GM18520 (cell line): ENCODE measurements at regions not wholly inside any gene's neighbourhood (a gene's known extent, or its start where the extent isn't known, plus 50 kb on each side); places are given as distances from the start of the nearest gene placed in this dataset.
"Not testable (repeated sequence)": the region's sequence is repeated elsewhere in the genome, so short reads cannot be mapped to it uniquely, and the experiment has no call there.

Source experiments
- ATAC-seq: cut with Tn5 transposase; IDR thresholded peaks from one replicate; pipeline ENCODE4 v1.9.1; 2021; ENCODE audit not compliant: unreplicated experiment

DNA sequence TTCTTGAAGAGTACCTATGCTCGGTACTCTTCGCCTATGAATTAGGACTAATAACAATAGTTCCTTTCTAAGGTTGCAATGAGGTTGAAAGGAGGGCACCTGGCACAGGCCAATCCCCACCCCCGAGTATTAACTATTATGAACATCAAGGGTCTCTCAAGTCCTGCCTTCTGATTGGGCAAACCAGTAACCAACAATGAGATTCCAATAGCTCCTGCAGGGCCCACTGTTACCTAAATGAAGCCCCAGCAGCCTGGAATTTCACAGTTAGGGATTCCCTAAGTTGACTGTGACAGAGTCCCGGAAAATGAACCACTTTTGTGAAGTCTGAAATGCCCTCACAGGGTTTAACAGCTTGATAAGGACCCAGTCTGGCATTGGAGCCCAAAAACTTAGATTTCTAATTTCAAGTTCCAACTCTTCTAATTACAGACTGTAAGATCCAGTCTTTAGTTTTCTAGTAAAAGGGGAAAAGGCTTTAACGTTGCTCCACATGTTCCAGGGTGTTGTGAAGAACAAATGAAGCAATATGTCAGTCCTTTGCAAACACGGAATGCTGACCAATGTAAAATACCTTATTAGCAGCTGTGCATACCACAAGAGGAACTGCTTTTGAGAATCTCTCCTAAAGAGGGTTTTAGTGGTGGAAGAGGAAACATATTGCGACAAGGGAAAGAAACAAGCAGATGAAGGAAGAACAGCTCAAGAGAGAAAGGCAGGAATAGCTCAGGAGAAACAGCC, 277.7 kb upstream of the MAP2 start:
- ATAC-seq = no peak

DNA sequence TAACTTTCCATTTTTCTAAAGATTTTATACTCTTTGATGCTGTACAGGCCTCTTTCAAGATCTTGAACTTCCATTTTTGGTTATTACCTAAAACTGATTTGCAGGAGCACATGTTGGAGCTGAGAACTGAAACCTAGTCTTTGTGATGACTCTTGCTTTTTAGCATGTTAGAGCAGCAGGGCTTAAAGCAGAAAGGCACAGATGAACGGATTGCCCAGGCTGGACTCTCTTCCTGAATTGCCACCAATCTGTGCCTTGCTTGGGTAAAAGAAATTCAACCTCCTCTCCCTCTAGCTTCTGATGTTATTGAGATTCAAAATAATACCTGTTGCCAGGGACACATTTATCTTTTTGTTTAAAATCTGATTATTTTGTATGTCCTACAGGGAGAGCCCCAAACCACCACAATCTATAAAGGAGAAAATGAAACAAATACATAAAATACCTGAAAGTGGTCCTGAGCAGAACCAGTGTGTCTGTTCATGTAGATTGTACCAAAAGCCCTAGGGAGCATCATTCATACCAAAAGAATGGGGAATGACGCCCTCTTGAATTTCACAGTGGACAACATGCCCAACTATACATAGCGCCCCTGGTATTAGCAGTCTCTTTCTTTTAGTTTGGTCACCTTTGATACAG, 277.0 kb upstream of the MAP2 start:
- ATAC-seq = no peak

DNA sequence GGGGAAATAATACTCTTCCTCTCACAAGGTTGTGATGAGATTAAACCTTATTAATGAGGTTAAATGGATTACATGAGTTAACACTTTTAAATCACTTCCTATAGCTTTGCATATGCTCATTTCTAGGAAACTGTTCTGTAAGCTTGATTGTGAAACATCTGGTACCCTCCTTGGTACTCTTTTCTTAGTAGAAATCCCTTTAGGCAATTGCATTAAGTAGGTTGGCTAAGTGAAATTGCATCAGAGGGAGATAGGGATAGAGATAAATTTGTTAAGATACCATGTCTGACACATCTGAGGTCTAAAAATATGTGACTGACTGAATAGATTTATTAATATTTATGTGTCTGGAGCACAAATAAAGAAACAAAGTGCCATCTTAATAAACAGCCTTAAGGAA, 275.9 kb upstream of the MAP2 start:
- ATAC-seq = no peak

DNA sequence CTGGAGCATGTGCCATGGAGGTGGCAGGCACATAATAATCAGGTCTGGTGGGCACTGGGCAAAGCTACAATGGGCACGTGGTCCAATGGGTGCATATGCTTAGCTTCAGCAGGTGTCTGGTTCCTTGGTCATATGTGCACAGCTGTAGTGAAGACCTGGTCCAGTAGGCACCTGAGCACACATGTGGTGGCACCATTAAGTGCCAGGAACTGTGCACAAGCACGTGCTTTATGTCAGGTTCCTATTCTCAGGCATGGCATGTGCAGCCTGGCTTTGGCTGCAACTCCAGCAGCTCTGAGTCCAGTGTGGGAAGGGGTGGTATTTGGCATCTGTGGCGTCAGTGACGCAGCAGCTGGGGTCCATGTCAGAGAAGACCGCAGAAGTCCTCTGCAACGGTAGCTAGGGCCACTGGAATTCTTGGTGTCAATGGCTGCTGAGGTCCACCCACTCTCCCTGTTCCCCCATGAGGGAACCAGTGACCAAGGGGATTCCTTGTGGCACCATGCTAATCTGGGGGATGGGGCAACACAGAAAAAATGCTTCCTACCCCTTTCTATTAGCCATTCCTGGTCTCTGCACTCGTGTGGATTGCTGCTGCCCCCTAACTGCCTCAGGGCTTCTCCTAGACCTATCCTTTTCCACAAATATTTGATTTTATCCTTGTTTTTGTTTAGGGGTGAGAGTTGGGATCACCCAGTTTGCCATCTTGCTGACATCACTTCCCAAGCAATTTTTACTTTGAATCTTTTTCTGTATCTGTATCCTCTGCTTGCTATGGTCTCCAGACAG, 262.9 kb upstream of the MAP2 start:
- ATAC-seq = no peak

DNA sequence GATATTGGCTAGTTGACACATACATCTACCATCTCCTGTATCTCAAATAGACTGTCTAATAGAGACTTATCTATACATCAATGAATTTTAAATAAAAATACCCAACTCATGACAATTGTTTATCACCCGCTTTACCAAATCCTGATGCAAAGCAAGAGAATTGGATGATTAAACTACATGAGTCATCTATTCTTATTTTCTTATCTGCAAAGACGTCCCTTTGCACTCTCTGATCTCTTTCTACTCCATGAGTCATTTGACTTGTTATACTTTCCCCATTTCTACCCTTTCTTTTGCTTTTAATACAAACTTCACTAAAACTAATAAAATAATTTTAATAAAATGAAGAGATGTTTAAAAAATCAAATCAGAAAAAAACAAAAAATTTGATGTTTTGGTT, 261.7 kb upstream of the MAP2 start:
- no peak for ATAC-seq

DNA sequence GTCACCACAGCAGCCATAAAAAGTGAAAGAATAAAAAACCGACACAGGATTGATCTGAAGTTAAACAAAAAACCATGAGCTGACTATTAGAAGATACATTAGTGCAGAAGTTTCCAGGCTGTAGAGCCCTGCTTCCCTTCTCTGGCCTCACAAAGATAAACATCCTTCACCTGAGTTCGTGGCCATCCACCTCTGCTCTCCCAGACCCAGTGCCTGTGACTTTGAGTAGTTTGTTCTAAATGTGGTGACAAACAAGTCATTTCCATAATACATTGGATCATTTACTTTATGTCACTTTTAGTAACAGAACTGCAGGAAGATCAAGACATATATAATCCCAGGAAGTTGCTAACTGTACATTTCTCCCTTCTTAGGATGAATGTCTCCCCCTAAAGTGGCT, 241.9 kb upstream of the MAP2 start:
- no peak for ATAC-seq

DNA sequence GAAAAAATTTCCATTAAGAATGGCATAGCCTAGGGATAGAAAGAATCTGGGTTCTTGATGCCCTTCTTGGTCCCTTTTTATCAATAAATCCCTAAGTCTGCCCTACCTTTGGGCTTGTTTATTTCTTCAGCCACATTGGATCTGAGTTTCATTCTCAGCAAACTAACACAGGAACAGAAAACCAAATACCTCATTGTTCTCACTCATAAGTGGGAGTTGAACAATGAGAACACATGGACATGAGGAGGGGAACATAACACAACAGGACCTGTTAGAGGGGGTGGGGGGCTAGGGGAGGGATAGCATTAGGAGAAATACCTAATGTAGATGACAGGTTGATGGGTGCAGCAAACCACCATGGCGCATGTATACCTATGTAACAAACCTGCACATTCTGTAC, 237.0 kb upstream of the MAP2 start:
- not testable (repeated sequence) for ATAC-seq

DNA sequence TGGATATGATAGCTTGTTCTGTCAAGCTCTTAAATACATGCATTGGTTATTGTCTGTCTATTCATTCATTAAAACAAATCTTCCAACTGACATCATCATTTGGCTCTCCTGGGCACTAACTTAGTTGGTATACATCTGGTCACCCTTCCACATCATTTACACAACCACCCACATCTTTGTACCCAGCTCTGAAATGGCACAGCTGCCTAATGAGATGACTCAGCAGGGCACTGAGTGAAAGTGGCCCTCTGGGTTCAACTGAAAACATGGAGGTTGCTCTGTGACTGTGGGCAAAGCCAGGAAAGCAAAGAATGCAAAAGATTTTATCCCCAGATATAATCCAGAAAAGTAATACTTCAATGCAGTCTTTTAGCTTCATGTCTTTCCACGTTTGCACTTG, 234.0 kb upstream of the MAP2 start:
- no peak for ATAC-seq

DNA sequence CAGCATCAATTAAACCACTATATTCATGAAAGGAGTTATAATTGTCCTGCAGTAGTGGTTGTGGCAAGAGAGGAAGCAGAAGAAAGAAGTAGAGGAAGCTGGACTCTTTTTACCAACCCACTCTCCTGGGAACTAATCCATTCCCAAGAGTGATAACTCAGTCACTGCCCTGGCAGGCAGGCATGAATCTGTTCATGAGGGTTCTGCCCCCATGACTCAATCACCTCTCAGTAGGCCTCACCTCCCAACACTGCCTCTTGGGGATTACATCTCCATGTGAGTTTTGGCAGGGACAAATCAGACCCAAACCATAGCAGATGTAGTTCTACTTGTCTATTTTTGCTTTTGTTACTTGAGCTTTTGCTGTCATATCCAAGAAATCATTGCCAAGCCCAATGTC, 232.7 kb upstream of the MAP2 start:
- ATAC-seq = no peak

DNA sequence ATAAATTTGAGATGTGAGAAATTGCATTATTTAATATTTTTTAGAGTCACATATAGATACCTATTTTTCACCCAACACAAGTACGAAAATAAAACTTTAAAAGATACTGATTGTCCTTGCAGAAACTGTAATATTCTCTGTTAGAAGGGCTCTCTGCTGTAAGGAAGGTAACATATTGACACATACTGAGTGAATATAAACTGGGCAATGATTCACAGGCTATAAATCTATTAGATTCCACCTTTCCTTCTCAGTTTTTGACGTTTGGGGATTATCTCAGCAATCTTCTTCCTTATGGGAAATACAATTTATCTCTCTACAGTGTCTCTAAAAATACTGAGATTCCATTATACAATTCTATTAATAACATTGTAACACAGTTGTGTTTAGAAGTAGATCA, 229.1 kb upstream of the MAP2 start:
- ATAC-seq = no peak

DNA sequence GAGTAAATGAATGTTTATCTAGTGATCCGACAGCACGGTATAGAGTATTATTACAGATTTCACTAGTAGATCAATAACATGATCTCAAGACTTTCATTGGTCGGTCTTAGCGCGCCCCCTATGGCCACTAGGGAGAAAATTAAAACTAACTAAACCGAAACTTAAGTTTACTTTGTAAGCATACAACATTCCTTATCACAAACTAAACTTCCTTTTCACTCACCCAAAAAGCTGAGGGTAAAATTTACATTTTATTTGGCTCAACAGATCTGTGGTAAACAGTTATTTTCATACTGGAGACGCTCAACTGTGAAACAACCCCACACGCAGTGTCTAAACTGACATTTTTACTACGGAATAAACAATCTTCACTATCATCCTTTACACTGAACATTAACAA, 215.6 kb upstream of the MAP2 start:
- no peak for ATAC-seq

DNA sequence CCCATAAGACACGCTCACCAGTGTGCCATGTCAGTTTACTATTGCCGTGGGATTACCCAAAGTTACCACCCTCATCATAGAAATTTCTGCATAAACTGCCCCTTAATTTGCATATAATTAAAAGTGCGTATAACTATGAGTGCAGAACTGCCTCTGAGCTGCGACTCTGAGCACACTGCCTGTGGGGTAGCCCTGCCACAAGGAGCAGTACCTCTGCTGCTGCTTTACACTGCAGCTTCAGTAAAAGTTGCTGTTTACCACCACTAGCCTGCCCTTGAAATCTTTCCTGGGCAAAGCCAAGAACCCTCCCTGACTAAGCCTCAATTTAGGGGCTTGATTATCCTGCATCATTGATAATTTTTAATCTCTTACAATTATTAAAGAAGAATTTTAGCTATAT, 213.9 kb upstream of the MAP2 start:
- no peak for ATAC-seq

DNA sequence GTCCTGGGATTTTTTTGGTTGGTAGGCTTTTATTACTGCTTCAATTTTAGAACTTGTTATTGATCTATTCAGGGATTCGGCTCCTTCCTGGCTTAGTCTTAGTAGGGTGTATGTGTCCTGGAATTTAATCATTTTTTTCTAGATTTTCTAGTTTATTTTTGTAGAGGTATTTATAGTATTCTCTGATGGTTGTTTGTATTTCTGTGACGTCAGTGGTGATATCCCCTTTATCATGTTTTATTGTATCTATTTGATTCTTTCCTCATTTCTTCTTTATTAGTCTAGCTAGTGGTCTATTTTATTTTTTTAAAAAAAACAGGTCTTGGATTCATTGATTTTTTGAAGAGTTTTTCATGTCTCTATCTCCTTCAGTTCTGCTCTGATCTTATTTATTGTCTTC, 193.3 kb upstream of the MAP2 start:
- ATAC-seq = no peak

DNA sequence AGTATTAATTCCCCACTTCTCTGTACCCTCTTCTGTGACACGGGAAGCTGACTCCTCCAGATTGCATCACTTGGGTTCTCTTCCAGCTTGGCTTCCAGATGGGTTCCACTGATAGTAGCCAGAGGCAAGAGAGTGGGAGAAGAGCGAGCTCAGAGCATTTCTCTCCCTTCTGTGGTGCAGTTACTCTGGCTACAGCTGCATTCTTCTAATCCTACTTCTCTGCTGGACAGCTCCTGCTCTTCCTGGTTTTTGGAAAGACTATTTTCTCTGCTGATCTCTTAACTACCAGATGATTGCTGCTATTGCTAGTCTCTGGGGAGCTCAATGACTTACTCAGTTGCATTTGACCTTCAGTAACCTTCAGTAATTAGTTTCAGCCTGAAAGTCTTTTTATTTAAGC, 187.5 kb upstream of the MAP2 start:
- ATAC-seq = no peak

DNA sequence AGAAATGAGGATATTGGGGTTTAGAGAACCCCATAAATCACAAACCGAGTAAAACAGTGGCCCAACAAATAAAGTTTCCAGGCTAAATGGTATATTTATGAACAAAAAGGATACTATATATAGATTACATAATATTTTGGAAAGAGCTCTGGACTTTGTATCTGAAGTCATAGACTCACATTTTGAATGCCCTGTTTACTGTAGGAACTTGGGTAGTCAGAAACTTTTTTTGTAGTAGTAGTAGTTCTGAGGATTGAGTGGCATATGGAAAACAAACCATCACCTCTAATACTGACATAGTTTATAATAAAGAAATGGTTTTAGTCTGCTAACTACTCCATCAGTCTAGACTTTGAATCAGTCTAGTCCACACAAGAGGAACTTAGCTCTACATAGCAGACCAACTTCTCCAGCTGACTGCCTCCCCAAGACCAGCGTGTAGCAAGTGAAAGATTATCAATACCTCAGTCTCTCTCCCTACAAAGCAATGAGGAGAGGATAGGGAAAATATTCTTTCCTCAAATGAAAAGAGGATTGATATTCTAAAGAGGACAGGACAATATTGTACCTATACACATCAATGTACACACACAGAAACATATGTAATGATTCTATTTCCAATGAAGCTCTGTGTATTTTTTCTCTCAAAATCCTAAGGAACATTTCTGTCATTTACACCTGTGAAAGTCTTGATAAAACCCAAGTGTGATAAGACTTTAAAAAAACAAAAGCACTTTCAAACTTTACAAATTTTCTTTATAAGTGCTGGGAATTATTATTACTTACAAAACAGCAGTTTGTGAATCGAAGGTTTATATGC, 184.9 kb upstream of the MAP2 start:
- ATAC-seq = no peak

DNA sequence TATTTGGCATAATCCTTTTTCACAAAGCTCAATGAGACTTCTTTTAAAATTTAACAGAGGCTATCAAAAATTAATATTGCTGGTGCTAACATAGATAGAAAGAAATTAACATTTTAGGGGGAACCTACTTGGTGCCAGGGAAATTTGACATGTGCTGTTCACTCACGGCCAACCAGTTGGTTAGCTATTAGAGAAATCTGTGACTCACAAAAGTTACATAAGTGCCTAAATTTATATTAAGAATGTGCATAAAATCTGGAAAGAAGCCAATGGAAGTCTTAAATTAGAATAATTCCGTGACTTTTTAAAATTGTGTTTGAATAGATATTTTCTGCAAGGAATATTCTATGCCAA, 184.3 kb upstream of the MAP2 start:
- no peak for ATAC-seq

DNA sequence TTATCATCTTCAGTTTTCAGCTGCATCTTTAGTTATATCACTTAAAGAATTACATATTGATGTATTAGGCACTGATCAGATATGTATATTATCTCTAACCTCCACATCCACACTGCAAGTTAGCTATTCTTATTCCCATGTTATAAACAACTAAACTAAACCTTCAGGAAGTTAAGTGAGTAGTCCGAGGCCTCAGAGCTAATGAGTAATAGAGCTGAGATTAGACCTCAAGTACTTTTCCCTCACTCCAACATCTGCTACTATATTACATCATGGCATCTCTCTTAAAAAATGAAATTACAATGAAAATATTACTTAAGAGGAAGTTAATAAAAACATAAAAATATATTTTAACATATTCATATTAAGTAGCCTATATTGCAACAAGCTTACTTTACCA, 183.6 kb upstream of the MAP2 start:
- ATAC-seq = no peak

DNA sequence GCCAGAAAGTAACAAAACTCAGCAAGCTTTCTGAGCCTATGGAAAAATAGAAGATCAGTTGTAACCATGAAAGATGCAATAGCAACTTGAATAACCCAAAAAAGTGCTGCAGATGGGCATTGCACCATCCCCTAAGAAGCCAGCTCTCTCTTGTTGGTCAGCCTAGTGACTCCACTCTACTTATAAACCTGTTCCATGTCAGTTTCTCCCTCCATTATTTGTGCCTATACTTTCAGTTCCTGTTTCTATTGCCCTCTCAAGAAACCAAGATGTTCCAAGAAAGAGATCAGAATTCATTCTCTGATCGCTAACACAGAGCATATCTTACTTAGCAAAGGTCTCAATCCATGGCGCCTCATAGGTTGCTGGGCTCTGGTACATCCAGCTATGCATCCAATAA, 170.3 kb upstream of the MAP2 start:
- ATAC-seq = no peak

DNA sequence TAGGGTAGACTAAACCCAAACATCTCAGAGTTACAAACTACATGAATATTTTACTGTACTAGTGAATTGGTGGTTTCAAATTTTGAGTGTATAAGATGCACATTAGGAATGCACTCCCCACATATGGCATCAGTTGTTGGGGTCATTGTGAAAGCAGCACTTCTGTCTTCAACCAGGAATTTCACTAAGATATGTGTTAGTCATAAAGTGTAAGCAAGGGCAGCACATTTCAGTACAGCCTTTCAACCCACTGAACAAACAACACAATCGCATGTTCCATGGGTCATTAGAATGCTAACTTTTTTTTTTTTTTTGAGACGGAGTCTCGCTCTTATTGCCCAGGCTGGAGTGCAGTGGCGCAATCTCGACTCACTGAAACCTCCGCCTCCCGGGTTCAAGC, 164.1 kb upstream of the MAP2 start:
- ATAC-seq = no peak

DNA sequence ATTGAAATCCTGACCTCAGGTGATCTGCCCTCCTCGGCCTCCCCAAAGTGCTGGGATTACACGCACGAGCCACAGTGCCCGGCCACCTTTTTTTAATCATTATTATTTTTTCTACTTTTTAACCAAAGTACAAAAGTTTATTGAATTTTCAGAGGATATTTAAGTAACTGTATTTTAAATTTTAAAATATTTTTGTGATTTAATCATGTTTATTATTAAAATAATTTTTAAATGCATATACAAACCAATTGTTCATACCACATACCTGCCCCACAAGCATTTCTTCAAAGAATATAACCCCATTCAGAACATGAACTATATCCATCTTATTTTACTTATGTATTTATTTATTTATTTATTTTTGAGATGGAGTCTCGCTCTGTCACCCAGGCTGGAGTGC, 163.6 kb upstream of the MAP2 start:
- no peak for ATAC-seq

DNA sequence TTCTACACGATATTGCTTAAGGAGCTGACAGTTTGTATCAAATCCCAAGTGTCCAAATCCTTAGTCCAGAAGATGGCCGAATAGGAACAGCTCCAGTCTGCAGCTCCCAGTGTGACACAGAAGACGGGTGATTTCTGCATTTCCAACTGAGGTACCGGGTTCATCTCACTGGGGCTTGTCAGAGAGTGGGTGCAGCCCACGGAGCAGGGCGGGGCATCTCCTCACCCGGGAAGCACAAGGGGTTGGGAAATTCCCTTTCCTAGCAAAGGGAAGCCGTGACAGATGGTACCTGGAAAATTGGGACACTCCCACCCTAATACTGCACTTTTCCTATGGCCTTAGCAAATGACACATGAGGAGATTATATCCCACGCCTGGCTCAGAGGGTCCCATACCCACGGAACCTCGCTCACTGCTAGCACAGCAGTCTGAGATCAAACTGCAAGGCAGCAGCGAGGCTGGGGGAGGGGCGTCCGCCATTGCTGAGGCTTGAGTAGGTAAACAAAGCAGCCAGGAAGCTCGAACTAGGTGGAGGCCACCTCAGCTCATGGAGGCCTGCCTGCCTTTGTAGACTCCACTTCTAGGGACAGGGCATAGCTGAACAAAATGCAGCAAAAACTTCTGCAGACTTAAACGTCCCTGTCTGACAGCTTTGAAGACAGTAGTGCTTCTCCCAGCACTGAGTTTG, 162.3 kb upstream of the MAP2 start:
- not testable (repeated sequence) for ATAC-seq
